NCI-H524 (cell line): ENCODE measurements at regions not wholly inside any gene's neighbourhood (a gene's known extent, or its start where the extent isn't known, plus 50 kb on each side); places are given as distances from the start of the nearest gene placed in this dataset.
"Not testable (repeated sequence)": the region's sequence is repeated elsewhere in the genome, so short reads cannot be mapped to it uniquely, and the experiment has no call there.

Experiments used
- DNase-seq, 2 experiments: peaks; one replicate each; lab custom pipeline; 2025; lab: John Stamatoyannopoulos, UW

DNA sequence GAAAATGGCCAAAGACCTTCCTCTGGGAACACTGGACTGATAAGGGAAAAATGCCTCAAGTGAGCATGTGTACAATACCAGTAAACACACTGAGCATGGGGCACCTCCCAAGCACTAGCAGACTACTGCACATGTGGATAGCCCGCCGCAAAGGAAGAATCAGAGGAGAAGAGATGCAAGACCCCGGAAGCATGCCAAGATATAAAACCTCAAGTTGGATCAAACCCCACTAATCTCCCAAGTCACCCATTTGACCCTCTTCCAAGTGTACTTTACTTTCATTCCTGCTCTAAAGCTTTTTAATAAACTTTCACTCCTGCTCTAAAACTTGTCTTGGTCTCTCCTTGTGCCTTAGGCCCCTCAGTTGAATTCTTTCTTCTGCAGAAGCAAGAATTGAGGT lies 121.1 kb upstream of the PLAAT1 start:
- no peak for DNase-seq

DNA sequence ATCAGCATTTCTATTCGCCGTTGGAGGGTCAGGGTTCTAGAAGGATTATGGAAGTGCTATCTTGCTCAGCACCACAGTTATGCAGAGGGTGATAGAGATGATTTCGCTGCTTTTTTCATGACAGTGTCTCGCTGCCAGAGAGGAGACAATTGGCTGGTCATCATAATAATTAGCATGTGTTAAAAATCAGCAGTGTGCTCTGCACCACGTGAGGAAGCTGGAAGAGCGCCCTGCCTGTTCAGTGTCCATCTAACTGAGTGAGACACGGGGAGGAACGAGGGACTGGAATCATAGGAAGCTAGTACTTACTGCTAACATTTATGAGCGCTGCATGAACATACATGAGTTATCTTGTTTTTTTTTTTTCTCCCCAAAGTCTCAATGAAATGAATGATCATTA lies 116.2 kb upstream of the PLAAT1 start:
- DNase-seq, result no peak

DNA sequence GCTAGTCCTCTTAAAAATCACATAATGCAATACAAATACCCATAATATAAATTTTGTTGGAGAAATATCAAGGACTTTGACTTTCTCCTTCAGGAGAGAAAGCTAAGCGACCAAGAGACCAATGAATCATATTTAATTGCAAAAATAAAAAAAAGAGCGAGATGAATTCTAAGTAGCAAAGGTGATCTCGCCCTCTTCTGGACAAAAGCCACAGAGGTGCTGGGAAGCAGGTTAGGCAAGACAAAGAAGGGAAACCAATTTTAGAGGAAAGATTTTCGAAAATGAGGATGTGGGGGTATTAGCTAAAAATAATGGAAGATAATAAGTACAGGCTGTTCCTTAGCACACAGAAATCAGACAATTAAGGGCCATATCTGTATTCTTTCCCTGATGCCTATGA lies 111.4 kb upstream of the PLAAT1 start:
- peak; percentile 8 to 20 for DNase-seq

DNA sequence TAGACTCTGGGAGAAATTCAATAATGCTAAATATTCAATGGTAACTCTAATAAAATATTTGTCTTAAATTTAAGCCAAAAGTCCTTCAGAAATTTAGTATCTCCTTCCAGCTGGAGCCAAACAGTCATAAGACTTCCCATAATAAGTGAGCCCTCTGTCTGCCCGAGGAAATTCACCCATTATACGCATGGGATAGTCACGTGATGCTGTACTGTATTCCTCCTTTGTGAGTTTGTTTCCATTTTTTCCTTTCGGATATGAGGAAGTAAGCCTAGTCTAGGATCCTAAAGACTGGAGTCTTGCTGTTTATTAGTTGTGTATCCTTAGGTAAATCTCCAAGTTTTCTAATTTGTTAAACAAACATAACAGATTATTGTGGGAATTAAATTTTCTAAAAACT lies 110.4 kb upstream of the PLAAT1 start:
- DNase-seq, result no peak

DNA sequence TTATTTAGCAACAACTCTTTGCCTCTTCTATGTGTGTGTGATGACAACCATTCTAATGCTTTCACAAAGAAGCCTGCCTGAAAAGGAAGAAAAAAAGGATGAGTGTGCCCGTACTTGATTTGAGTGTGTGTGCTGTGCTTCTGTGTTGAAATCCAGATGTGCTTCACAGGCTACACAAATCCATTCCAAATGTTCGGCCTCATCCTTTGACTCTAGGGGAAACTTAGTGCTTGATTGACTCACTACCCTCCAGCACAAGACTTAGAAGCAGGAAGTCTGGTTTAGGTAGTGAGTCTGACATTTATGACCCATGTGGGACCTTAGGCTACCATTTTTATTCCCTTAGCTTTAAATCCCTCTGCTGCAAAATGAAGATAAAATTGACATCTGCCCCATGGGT lies 108.8 kb upstream of the PLAAT1 start:
- DNase-seq, result no peak

DNA sequence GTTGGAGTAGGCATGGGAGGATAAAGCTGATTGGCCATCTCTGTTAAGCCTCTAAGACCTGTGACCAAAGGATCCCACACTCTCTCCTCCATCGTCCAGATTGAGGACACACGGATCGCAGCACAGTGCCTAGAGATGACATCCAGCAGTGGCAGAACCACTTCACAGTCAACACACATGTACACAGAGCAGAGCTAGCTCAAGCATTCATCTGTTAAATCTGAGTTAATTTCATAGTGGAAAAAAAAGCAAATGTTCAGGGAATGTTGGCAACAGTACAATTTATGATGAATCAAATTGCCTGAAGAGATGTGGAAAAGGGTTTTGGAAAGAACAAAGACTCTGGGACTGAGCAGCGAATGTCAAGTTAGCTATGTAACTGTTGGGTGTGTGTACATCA lies 108.1 kb upstream of the PLAAT1 start:
- no peak for DNase-seq

DNA sequence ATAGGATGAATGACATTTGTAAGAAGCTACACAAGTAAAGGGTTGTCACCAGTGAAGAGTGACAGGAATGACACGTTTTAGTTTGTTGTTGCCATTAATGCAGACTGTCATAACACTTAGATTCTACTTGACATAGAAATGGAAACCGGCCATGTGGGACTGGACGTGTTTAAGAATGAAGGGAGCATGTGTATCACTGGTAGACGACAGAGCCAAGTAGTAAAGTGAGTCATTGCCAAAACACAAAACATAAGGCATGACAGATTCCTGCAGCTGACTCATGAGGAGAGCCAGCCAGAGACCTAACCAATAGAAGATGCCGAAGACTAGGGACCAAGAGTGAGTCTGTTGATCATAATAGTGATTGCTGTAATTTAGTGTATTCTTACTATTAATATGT lies 106.2 kb upstream of the PLAAT1 start:
- no peak for DNase-seq

DNA sequence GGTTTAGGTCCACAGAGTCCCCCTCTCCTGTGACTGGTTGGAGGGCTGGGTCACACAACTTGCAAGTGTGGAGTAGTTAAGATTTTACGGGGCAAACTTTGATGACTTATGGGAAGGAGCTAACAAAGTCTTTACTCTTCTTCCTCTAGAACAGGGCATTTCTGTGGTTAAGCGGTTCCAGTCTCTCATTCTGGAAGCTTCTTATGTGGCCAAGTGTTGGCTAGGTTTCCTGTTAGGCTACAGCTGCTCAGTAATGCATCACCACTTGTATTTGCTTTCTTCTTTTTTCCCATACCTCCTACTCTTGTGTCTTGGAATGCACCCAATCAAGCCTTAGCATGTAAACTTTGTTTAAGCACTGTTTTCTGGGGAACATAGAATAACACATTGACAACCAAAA lies 100.6 kb upstream of the PLAAT1 start:
- no peak for DNase-seq

DNA sequence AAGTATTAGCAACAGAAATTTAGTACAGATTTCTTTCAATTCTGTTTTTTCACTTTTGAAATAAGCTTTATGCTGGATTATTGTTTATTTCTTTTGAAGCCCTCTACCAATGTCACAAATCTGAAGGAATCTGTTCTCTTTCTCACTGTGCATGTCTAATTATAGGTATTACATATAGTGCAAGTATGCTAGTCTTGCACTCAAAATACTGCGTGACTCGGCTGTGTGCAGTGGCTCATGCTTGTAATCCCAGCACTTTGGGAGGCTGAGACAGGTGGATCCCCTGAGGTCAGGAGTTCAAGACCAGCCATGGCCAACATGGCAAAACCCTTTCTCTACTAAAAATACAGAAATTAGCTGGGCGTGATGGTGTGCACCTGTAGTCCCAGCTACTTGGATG lies 95.8 kb upstream of the PLAAT1 start:
- no peak for DNase-seq

DNA sequence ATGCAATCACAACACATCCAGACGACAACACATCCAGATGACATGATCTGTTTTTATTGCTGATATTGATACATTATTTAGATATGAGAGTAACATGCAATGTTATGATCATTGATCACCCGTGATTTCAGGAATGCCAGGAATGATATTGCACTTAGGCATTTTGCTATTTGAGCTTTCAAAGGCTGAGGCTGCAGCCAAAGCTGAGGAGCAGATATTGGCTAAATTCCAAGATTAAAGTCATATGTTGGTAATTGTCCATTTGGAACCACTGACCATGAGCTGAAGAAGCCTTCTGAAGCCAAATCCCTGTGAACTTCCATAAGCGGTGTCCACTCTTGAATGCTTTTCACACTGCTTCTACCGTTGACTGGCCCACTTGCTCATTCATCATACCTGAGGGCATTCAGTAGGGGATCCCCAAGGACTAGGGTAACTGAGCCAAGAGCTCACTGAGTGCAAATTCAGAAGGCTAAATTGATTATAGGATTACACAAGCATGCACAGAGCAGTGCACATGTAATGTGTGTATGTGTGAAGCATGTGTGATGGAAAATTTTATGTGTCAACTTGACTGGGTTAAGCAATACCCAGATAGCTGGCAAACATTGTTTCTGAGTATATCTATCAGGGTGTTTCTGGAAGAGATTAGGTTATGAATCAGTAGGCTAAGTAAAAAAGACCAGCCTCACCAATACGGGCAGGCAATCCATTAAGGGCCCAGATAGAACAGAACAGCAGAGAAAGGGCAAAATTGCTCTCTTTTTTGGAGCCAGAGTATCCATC lies 92.1 kb upstream of the PLAAT1 start:
- no peak for DNase-seq

DNA sequence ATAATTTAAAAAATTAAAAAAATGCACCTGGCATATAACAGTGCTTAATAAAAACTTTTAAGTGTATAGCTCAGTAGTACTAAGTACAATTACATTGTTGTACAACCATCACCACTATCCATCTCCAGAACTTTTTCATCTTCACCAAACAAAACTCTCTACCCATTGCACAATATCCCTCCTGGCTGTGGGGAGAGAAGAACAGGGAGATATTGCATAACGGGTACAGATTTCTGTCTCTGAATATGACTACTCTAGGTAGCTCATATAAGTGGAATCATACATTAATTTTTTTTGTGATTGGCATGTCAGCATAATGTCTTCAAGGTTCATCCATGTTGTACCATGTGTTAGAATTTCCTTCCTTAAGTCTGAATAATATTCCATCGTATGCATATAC lies 91.0 kb upstream of the PLAAT1 start:
- DNase-seq, result no peak

DNA sequence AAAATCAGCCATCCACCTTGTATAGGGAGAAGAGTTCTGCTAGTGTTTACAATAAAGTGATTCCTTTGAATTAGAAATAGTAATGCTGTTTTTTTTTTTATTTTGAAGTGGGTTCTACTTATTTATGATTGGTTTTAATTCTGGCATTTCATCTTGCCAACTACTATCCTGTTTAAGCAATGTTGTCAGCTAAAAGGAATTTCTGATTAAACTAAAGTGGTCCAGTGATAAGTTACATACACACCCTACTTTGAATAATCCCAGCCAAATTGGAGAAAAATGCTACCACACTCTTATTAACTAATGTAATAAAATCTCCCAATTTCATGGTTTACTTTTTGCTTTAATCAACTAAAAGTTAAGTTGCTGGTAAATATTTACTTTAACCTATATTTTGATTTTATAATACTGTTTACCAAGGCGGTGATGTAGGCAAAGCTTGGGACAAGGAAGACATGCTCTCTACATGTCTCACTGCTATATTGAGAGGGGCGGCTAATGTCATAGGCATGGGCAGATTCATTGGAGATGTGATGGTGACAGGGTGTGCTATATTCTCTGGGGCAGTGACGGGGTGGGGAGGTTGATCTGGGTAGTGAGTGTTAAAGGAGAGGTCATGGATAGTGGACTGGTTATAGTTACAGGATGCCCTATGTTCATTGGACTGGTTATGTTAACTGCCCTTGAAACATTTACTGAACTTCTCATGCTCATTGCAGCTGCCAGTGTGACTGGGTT lies 85.8 kb upstream of the PLAAT1 start:
- DNase-seq, result not testable (repeated sequence)

DNA sequence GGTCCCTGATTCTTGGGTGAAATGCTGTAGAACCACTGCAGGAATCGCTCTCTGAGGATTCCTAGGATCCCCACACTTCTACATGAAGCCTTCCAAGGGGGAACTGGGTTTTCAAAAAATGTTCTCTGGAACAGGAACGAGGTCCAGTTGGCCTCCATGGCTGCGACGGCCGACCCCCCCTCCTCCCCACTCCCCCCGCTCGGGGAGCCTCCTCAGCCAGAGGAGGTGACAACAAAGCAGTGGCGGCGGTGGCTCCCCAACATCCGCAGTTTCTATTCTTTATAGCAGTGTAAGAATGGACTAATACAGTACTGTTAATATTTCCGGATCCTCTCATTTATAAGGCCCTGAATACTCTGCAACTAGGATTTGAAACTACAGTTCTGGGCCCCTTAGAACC lies 84.0 kb upstream of the PLAAT1 start:
- no peak for DNase-seq

DNA sequence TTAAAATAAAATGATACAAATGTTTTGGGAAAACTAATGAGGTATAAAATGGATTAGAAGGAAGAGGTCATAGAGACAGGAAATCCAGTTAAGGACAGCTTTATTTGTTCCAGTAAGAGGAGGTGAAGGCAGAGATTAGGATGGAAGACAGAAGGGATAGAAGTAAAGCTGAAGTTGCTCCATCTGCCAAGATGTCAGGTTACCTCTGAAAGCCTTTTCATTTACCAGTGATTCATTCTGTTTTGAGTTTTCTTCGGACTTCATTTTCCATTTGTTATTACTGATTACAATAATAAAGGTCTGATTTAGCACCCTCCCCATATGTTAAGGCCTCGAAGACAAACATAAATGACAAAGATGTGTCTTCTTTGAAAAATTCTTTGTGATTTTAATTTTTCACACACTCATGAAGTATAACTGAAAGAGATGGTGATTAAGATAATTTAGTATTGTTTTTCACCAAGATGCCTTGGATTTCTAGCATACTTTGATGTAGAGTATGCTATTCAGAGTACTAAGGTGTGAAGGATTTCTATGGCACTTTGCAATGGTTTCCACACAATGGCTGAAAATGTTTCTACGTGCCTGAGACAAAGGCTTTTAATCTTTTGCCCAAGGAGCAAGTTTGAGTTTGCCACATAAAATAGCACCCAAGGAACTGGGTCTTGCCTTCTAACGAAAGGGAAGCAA lies 75.4 kb upstream of the PLAAT1 start:
- DNase-seq, result peak; percentile 7 to 63

DNA sequence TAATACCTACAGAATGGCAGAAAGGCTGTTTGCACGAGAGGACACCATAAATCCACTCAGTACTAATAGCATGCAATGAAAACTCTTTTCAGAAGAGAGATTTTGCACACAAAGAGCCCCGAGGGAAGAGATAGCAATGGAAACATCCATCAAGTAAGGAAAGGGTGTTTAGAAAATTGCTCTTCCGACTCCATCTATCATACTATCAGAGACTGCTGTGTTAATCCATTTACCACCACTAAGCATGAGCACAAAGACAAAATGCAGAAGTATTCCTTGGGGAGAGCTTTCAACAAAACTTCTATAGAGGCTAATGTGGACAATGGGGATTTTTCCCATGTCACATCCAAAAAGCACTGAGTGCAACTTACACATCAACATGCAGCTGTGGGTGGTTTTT lies 72.1 kb upstream of the PLAAT1 start:
- no peak for DNase-seq

DNA sequence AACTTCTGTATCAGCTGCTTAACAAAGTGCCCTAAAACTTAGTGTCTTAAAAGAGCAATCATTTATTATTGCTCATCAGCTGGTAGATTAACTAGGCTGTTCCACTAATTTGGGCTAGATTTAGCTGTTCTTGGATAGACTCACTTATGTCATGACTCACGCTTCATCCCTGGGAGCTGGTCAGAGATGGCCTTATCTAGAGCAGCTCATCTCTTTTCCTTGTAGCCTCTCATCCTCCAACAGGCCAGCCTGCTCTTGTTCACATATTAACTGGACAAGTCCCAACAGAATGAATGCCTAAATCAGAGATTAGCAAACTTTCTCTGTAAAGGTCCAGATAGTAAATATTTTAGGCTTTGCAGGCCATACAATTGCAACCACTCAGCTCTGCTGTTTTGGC lies 66.9 kb upstream of the PLAAT1 start:
- DNase-seq, result no peak

DNA sequence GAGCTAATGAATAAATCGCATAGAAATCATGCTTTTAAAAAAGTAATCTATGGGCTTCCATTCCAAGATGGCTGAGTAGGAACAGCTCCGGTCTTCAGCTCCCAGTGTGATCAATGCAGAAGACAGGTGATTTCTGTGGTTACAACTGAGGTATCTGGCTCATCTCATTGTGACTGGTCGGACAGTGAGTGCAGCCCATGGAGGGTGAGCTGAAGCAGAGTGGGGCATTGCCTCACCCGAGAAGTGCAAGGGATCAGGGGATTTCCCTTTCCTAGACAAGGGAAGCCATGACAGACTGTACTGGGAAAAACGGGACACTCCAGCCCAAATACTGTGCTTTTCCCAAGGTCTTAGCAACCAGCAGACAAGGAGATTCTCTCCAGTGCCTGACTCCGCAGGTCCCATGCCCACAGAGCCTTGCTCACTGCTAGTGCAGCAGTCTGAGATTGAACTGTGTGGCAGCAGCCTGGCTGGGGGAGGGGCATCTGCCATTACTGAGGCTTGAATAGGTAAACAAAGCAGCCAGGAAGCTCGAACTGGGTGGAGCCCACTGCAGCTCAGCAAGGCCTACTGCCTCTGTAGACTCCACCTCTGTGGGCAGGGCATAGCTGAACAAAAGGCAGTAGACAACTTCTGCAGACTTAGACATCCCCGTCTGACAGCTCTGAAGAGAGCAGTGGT lies 61.5 kb upstream of the PLAAT1 start:
- not testable (repeated sequence) for DNase-seq

DNA sequence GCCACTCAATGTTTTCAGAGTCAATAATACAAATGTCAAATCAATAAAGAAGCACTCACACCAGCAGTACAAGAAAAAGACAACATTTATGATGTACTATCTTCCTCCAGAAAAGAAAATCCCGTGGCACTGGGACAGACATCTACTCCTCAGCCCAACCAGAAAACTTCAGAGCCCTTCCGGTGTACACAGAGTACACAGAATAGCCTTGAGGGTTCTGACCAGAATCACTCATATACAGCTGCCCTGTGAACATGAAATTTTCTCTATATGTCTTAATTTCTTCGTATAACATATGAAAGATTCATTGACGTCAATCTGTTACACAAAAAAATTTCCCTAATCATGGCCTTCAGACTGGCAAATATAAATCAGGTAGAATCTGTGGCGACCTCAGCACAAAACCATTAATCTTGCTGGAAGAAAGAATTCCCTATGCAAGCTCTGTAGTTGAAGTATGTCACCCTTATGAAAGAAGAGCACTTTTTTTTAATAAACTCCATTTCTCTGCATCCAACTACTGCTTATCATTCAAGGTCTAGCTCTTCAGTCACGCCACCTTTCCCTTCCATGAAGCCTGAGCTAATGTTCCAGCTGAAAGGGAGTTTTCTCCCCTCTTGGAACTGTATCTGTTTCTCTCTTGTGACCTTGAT lies 53.8 kb upstream of the PLAAT1 start:
- DNase-seq, result no peak

DNA sequence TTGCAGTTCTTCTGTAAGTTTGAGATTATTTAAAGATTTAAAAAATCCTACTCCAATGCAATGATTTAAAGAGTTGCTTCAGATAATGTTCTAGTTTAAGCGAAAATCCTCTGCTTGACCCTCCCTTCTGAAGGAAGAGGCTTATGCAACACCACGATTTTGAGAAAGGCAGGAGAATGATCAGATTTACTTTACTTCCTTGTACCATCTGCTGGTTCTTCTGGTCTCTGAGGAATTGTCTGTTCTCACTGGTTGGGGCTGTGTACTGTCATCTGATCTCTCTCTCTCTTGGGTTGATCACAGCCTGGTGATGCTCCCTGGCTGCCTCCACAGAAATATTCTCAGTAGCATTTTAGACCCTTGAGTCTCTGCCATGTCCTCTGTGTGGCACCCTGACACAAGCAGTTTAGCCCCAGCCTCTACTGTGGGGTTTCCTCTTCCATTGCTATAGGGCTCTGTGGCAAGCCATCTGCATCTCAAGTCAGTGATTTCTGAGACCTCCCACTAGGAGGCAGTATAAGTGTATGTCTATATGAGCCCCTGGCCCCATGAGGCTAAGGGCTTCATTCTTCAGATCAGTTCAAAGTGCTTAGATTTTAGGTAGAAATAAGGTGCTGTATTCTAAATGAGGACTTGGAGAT lies 50.8 kb upstream of the PLAAT1 start:
- DNase-seq, result peak; percentile 94 to 99
